ENCODE measurements at regions not wholly inside any gene's neighbourhood (a gene's known extent, or its start where the extent isn't known, plus 50 kb on each side); places are given as distances from the start of the nearest gene placed in this dataset.
A peak's percentile ranks its signal among the peaks of the same experiment; 100 is the strongest.

GRCh38 chr6:44531442-44532015, 144.0 kb downstream of the CDC5L start:
- DNase-seq (ENCODE audit: low spot score), result peak; percentile 17

GRCh38 chr6:44533421-44533820, 145.9 kb downstream of the CDC5L start:
- no peak for DNase-seq (ENCODE audit: low spot score)

- DNase-seq (ENCODE audit: low spot score), result no peak
Observed at GRCh38 chr6:44534291-44534690, 146.8 kb downstream of the CDC5L start.

DNA sequence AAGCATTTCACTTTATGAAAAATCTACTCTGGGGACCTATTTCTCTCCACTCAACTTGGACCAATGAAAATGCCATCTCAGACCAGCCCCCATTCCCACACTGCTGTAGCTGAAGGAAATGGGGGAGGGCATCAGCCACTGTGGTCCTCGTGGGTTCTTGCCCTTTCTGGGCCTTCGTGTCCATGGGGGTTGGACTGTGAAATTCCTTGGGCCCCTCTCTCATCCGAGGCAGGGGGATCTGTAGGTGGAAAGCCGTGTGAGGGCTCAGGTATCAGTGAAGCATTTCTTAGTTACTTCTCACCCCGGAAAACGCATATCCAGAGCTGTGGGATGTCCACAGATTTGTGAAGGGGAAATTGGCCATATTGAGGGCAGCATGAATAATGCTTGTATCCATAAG, 147.9 kb downstream of the CDC5L start:
- no peak for DNase-seq (ENCODE audit: low spot score)

GRCh38 chr6:44535967-44536366, 148.5 kb downstream of the CDC5L start:
- no peak for DNase-seq (ENCODE audit: low spot score)

DNA sequence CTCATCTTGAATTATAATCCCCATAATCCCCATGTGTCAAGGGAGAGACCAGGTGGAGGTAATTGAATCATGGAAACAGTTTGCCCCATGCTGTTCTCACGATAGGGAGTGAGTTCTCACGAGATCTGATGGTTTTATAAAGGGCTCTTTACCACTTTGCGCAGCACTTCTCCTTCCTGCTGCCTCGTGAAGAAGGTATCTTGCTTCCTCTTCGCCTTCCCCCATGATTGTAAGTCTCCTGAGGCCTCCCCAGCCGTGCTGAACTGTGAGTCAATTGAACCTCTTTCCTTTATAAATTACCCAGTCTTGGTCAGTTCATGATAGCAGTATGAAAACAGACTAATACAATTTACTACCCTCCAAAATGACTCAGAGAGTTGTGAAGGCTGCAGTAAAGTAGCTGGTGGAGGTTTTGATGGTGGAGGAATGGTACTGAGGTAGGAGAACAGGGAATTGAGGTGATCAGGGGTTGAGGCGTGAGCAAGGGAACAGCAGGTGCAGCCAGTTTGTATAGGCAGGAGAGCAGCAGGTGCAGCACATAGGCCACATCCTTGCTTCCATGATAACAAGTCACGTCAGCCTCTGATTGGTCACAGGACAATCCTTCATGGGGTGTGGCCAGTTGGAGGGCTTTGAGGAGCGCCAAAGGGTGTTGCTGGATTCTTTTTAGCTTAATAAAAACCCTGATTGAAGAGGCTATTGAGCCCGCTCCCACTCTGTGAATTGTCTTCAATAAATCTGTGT, 150.0 kb downstream of the CDC5L start:
- no peak for DNase-seq (ENCODE audit: low spot score)

DNA sequence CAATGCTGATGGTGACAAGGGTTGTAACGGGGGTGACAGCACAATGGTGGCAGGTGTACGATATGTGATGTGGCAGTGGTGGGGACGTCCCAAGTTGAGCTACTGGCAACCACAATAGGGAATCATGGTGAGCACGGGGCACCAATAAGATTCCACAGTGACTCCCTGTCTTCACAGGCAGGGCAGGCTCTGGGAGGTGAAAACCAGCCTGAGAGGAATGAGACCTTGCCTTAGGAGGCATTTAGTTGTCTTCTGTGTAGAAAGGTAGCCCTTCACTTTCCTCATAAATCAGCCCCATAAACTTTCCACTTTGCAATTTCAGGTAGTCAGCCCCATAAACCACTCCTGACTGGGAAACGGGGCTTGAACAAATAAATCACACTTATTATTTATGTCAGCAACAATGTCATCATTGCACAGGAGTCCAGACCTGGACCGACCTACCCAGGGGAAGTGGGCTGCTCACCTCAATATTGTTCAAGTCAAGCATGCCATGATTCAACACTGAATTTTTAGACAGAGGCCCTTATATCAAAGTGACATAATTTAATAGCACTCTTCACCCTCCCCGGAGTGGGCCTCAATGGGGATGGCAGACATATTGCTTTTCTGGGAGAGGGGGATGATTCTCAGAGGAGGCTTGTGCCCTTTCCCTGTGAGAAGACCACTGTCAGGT, 150.8 kb downstream of the CDC5L start:
- DNase-seq (ENCODE audit: low spot score), result no peak

DNA sequence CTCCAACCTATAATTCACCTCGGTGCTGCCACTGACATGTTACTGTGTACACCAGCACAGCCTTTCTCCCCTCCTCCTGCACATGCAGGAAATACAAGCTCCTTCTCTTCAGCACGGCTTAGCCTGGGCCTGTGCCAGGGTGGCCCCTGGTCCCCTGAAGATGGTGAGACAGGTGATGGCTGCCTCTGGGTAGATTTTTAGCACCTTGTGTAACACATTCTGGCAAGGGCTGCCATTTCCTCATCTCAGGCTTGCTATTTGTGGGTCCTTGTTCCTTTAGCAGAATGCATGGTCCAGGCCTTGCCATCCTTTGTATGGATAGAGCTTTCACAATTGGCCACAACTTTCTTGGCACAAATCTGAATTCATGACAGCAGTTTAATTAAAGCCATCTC, 151.3 kb downstream of the CDC5L start:
- no peak for DNase-seq (ENCODE audit: low spot score)

DNA sequence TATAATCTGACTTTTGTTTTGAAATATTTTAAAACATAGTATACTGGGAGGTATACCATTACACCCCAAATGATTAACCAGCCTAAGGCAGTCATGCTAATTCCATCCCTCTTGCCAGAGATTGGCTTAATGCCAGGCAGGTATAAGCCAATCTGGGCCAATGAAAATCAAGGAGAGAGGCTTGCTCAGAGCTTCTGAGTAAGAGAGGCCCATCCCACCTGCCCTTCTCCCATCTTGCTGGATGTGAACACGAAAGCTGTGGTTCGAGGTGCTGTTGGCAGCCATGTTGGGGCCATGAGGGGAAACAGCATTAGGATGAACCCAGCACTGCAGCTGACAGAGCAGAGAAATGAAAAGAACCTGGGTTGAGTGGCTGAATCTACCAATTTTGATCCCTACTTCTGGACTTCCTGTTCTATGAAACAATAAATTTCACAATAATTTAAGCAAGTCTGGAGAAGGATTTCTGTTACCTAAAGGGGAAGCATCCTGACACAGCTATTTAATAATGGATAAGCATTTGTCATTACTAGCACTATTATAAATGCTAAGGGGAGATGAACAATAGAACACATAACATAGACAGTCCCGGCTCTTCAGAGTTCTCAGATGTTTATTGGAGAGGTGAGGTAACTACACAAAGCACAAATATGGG, 152.3 kb downstream of the CDC5L start:
- no peak for DNase-seq (ENCODE audit: low spot score)

GRCh38 chr6:44540881-44541280, 153.4 kb downstream of the CDC5L start:
- no peak for DNase-seq (ENCODE audit: low spot score)

DNA sequence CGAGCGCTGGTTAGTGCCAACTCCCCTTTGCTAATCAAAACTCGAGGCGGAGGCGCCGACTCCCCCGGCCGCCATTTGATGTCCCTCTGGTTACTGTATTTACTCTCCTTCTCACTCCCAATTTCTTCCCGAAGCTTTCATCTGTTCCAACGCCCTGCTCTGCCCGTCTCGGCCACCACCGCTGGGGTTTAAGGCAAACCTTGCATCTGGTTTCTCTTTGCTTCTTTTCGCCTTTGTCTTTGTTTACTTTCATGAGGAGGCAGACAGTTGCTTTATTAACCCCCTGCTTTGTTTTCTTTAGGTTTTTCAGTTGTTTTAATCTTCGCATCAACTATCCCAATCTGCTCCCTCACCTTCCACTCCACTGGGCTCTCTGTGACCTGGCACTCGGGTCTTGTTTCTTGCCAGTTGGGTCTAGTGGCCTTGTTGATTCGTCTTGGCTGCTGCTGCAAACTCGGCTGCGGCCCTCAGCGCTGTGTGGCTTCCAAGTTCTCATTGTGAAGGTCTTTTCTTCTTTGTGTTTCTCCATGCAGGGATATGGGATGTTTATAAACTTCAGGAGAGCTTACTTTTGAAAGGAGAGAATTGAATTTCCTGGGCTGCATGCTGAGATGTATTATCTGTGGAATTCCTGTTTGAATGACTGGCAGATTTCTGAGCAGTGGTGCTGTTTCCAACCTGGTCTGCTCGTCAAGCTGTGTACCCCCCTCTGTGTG, 155.1 kb downstream of the CDC5L start:
- DNase-seq (ENCODE audit: low spot score), result peak; percentile 44

DNA sequence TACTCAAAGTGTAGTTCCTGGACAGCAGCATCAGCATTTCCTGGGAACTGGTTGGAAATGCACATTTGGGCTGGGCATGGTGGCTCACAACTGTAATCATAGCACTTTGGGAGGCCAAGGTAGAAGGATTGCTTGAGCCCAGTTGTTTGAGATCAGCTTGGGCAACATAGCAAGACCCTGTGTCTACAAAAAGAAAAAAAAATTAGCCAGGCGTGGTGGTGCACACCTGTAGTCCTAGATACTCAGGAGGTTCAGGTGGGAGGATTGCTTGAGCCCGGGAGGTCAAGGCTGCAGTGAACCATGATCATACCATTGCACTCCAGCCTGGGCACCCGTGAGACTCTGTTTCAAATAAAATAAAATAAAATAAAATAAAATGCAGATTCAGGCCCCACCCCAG, 156.2 kb downstream of the CDC5L start:
- no peak for DNase-seq (ENCODE audit: low spot score)

DNA sequence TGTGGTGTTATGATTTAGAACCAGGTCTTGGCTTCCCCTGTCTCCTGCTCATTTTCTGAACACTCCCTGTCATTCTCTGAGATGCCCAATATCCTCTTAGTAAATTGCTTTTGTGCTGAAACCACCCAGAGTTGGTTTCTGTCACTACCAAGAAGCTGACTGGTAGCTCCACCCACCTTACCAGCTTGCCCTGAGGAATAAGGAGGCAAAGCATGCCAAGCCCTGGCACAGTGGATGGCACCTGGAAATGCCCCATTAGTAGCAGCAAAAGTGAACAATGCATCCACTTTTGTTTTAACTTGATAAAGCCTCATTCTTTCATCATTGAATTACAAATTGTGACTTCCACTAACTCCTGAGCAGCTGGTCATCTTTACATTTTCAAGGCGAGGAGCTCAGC, 157.7 kb downstream of the CDC5L start:
- DNase-seq (ENCODE audit: low spot score), result no peak

DNA sequence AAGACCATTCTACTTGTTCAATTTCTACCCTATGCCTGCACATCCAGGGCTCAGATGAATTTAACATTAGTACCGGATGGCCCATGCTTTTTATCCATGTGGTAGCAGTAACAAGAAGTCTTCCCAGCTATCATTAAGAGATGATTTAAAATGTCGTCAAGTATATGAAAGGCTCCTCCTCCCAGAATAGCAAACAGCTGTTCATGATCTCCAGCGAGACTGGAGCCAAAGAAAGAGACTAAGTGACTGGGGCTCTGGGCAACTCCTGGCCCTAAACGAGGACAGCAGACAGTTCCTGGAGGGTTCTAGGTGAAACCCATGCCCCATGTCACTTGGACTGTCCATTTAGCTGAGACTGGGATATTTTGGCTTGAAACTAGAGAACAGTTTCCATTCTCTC, 160.8 kb downstream of the CDC5L start:
- no peak for DNase-seq (ENCODE audit: low spot score)

GRCh38 chr6:44549516-44549915, 162.0 kb downstream of the CDC5L start:
- no peak for DNase-seq (ENCODE audit: low spot score)

DNA sequence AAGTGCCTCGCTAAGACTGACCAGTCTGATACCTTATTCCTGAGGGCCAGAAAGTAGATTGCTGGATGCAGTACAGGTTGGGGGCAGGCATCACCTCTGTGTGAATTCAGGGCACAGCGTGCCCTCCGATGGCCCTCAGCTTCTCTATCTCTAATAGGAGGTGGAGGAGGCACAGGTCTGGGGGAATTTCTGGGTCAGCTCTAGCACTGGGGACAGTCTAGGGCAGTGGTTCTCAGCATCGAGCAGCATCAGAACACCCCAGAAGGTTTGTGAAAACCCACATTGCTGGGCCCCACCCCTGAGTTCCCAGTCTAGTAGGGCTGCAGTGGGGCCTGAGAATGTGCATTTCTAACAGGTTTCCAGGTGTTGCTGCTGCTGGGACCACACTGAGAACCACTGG, 166.7 kb downstream of the CDC5L start:
- no peak for DNase-seq (ENCODE audit: low spot score)

DNA sequence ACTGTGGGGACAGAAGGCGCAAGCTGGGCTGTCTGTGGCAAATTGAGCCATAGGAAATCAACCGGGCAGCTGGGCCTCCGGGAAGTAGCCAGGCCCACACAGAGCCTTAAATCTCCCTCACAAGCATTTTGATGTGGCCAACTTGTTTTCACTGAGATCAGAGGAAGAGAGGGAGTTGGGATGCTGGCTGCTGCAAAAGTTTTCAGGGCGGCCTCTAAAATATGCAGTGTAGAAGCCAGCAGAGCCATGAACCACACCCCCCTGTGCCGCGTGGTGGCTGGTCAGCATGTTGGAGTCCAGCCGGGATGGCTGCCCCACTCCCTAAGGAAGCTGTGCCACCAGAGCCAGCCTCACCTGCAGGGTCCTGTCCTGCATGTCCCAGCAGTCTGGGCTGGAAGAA, 167.4 kb downstream of the CDC5L start:
- DNase-seq (ENCODE audit: low spot score), result no peak

DNA sequence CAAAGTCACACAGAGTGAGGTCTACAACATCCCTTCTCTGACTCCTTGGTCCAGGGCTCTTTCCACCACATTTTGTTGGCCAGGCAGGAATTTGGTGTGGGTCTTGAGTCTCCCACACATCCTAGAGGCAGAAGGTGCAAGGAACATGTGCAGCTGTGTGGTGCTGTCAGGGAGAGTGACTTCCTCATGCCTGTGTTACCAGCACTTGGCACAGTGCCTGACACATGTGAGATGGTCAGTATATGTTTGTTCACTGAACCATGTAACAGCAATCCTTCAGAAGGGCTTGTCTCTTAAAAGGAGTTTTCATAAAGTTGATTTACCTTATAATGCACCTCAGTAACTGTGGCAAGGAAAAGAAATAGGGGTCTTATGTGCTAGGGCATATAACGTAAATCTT, 168.5 kb downstream of the CDC5L start:
- DNase-seq (ENCODE audit: low spot score), result no peak

- DNase-seq (ENCODE audit: low spot score), result no peak
Observed at GRCh38 chr6:44558024-44558831, 170.7 kb downstream of the CDC5L start.

DNA sequence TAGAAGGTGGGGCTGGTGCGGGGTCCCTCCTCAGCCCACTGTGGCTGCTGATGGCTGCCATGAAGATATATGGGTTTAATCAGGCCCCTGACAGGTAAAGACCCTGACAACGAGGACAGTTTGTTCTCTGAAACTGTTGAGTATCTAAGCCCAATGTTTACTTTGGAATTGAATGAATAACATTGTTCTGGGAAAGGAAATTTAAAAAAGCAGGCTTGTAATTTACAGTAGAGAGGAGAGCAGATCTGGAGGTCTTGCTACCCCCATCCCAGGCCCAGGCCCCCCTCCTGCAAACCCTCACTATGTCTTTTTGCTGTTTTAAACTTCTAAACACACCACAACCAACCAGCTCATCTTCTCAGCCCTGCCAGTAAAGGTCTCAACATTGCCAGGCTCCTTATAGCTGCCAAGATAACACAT, 171.3 kb downstream of the CDC5L start:
- DNase-seq (ENCODE audit: low spot score), result no peak

- DNase-seq (ENCODE audit: low spot score), result no peak
Observed at GRCh38 chr6:44559486-44560270, 172.2 kb downstream of the CDC5L start.
